ENCODE measurements at regions not wholly inside any gene's neighbourhood (a gene's known extent, or its start where the extent isn't known, plus 50 kb on each side); places are given as distances from the start of the nearest gene placed in this dataset.

GRCh38 chr6:69456086-69456485 lies 340.7 kb downstream of the LMBRD1 start:
- H2AK9ac ChIP-seq (replicated peaks; ENCODE audit: low read depth, low read length, poor library complexity): no peak overlapping the region
- ATAC-seq (ENCODE audit: low read depth): no peak
- H3K4me2 ChIP-seq (ENCODE audit: low read depth, low read length): no peak overlapping the region
- no peak overlapping the region for H3K4me3 ChIP-seq (ENCODE audit: insufficient read depth, low read depth, low read length)
- intact Hi-C loops (cut with micrococcal nuclease): no loop called here
- no peaks in the 10 kb centered on the region for H3K27me3 ChIP-seq (ENCODE audit: control insufficient read depth, insufficient read depth, low read length)
- no peak overlapping the region for H3K23ac ChIP-seq (ENCODE audit: low read depth, low read length)
- no peak overlapping the region for H4K5ac ChIP-seq (ENCODE audit: low read depth, low read length)
- TF ChIP-seq RAD21 (IDR thresholded peaks at IDR 0.05; ENCODE audit: low read length) (no peak), BHLHE40 (IDR thresholded peaks at IDR 0.05; ENCODE audit: low read depth, low read length) (no peak), MAZ (IDR thresholded peaks at IDR 0.05; ENCODE audit: borderline replicate concordance, low read depth, low read length) (no peak), CEBPB (IDR thresholded peaks at IDR 0.05; ENCODE audit: low read depth, low read length) (no peak), MAFK (IDR thresholded peaks at IDR 0.05; ENCODE audit: low read depth, low read length) (no peak), RFX5 (IDR thresholded peaks at IDR 0.05; ENCODE audit: low read depth, low read length) (no peak), USF2 (IDR thresholded peaks at IDR 0.05; ENCODE audit: low read depth, low read length) (no peak), MXI1 (IDR thresholded peaks at IDR 0.05; ENCODE audit: borderline replicate concordance, low read depth, low read length) (no peak), CHD1 (IDR thresholded peaks at IDR 0.05; ENCODE audit: low read depth, low read length) (no peak), POLR2A (IDR thresholded peaks at IDR 0.05; ENCODE audit: low read depth, low read length) (no peak)
- TF ChIP-seq, protein P1, sequence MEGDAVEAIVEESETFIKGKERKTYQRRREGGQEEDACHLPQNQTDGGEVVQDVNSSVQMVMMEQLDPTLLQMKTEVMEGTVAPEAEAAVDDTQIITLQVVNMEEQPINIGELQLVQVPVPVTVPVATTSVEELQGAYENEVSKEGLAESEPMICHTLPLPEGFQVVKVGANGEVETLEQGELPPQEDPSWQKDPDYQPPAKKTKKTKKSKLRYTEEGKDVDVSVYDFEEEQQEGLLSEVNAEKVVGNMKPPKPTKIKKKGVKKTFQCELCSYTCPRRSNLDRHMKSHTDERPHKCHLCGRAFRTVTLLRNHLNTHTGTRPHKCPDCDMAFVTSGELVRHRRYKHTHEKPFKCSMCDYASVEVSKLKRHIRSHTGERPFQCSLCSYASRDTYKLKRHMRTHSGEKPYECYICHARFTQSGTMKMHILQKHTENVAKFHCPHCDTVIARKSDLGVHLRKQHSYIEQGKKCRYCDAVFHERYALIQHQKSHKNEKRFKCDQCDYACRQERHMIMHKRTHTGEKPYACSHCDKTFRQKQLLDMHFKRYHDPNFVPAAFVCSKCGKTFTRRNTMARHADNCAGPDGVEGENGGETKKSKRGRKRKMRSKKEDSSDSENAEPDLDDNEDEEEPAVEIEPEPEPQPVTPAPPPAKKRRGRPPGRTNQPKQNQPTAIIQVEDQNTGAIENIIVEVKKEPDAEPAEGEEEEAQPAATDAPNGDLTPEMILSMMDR (conservative IDR thresholded peaks at IDR 0.05; ENCODE audit: low read depth, low read length): no peak
- TF ChIP-seq, protein P2, sequence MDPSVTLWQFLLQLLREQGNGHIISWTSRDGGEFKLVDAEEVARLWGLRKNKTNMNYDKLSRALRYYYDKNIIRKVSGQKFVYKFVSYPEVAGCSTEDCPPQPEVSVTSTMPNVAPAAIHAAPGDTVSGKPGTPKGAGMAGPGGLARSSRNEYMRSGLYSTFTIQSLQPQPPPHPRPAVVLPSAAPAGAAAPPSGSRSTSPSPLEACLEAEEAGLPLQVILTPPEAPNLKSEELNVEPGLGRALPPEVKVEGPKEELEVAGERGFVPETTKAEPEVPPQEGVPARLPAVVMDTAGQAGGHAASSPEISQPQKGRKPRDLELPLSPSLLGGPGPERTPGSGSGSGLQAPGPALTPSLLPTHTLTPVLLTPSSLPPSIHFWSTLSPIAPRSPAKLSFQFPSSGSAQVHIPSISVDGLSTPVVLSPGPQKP (IDR thresholded peaks at IDR 0.05; ENCODE audit: borderline replicate concordance, low read depth, low read length): no peak
- no peak overlapping the region for H2AFZ ChIP-seq (replicated peaks; ENCODE audit: low read length, poor library complexity)
- H4K20me1 ChIP-seq (ENCODE audit: insufficient read depth, low read length): no peaks in the 10 kb centered on the region
- no peak overlapping the region for H4K8ac ChIP-seq (ENCODE audit: low read depth in 2 of 2, low read length in 2 of 2)
- H3K56ac ChIP-seq (ENCODE audit: extremely low read depth, insufficient read depth, low read length): no peak overlapping the region
- no peak overlapping the region for H2BK15ac ChIP-seq (ENCODE audit: low read depth, low read length)
- H3K4me1 ChIP-seq (ENCODE audit: control insufficient read depth, insufficient read depth, low read length): no peaks in the 10 kb centered on the region
- no CpG with 5 or more reads among the region's 3 CpGs for WGBS, 2 experiments (ENCODE audit: extremely low coverage in 2 of 2, insufficient read length in 1 of 2)
- H3K36me3 ChIP-seq (ENCODE audit: control insufficient read depth, insufficient read depth, low read length): no peaks in the 10 kb centered on the region
- CTCF ChIA-PET: no interaction called here
- no peak overlapping the region for H3K4ac ChIP-seq (ENCODE audit: low read depth, low read length)
- no peak overlapping the region for H3K14ac ChIP-seq (replicated peaks; ENCODE audit: low read depth, low read length)
- POLR2A ChIA-PET (ENCODE audit: unreplicated experiment): no interaction called here
- no peak overlapping the region for H2BK120ac ChIP-seq (ENCODE audit: low read depth, low read length)
- no peaks in the 10 kb centered on the region for H3K79me1 ChIP-seq (ENCODE audit: low read depth in 1 of 2, low read length in 2 of 2)
- H3K18ac ChIP-seq (ENCODE audit: low read depth, low read length): no peak overlapping the region
- in situ Hi-C loops (cut with MboI; ENCODE audit: low sequenced_read_pairs): no loop called here
- H2BK20ac ChIP-seq (ENCODE audit: low read depth, low read length): no peak overlapping the region
- H3K9me3 ChIP-seq (ENCODE audit: control insufficient read depth, insufficient read depth, low read length): peaks cover under 1% of the 10 kb centered on the region
- dilution Hi-C loops (cut with HindIII; ENCODE audit: low sequenced_read_pairs, unreplicated experiment): no loop called here
- H4K91ac ChIP-seq (ENCODE audit: insufficient read depth, low read depth, low read length): no peak overlapping the region
- no peak for DNase-seq
- no peak overlapping the region for H3K27ac ChIP-seq (ENCODE audit: insufficient read depth, low read length)
- no peak overlapping the region for H2AK5ac ChIP-seq (ENCODE audit: low read depth, low read length)
- no TSS peak for BruUV-seq (replicated peaks)
- H3K9me1 ChIP-seq (ENCODE audit: insufficient read depth, low read length): no peaks in the 10 kb centered on the region
- no peak overlapping the region for H3K9ac ChIP-seq (ENCODE audit: low read depth, low read length)
- H2BK5ac ChIP-seq (ENCODE audit: low read depth, low read length, poor library complexity, severe bottlenecking): no peak overlapping the region
